GM10248 (cell line): ENCODE measurements at regions not wholly inside any gene's neighbourhood (a gene's known extent, or its start where the extent isn't known, plus 50 kb on each side); places are given as distances from the start of the nearest gene placed in this dataset.

Experiments used
- CTCF ChIA-PET: fragments of 300-600 bp; sonication (Branson Sonifier 250); formaldehyde crosslinking; extraction: SDS; loops from one replicate; lab custom pipeline; 2021; ENCODE audit warnings: antibody characterized with exemption; lab: Yijun Ruan, JAX
- POLR2A ChIA-PET: fragments of 350-650 bp; sonication (Branson Sonifier 250); formaldehyde crosslinking; extraction: SDS; loops from one replicate; lab custom pipeline; 2020; ENCODE audit warnings: antibody characterized with exemption; lab: Yijun Ruan, JAX
- DNase-seq: peaks from one replicate; pipeline ENCODE4 v3.0.0; 2012; ENCODE audit errors: extremely low spot score
- CTCF ChIP-seq: IDR thresholded peaks from 2 replicates; pipeline ENCODE4 v1.5.1; 2012; ENCODE audit warnings: mild to moderate bottlenecking, low read depth; ENCODE audit errors: extremely low read depth, missing control alignments, control extremely low read depth

DNA sequence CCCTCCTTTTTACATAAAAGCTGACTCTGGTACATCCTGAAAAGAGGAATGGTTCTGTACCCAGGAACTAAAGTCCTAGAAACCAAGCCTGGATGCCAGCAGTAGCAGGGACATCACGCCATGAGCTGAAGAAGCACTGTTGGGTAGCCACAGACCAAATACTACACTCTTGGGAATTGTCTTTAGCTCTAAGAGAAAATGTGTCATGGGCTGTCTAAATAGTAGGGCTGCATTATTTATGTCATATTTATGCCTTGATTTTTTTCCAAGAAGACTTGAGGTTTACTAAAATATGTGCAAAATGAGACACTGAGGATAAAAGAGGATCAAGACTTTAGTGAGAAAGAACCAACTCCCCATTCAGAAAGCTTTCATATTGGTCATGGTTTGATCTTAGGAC, 213.6 kb downstream of the RAB38 start:
- ChIA-PET POLR2A (no interaction called here), CTCF (interaction anchor here (1.5 to 1.7 kb wide), 2 partner anchors 10 to 19 kb away, joined by 3 to 6 read pairs; no protein-coding TSS in a partner anchor)
- no peak for TF ChIP-seq CTCF
- DNase-seq, result no peak

DNA sequence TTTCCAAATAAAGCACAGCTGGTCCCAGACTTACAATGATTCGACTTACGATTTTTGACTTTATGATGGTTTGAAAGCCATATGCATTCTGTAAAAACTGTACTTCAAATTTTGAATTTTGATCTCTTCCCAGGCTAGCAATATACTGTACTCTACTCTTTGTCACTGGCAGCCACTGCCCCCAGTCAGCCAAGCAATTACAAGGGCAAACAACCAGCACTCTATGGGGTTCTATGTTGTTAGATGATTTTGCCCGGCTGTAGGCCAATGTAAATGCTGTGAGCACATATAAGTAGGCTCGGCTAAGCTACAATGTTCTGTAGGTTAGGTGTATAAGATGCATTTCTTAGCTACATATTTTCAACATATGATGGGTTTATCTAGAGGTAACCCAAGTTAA, 217.3 kb downstream of the RAB38 start:
- POLR2A ChIA-PET, result no interaction called here
- no peak for DNase-seq
- no peak for TF ChIP-seq CTCF
- CTCF ChIA-PET, result interaction anchor here (1.8 kb wide), 1 partner anchor 9 kb away, joined by 5 read pairs; no protein-coding TSS in a partner anchor

- no peak for TF ChIP-seq CTCF
- POLR2A ChIA-PET, result no interaction called here
- CTCF ChIA-PET, result interaction anchor here (1.1 kb wide), 1 partner anchor 63 kb away, joined by 3 read pairs; no protein-coding TSS in a partner anchor
- DNase-seq, result no peak
Observed at GRCh38 chr11:87954476-87954875, 220.8 kb downstream of the RAB38 start.

GRCh38 chr11:87942786-87943185, 232.5 kb downstream of the RAB38 start:
- CTCF ChIA-PET, result interaction anchor here (1.5 kb wide), 1 partner anchor 18 kb away, joined by 3 read pairs; no protein-coding TSS in a partner anchor
- TF ChIP-seq CTCF, result no peak

DNA sequence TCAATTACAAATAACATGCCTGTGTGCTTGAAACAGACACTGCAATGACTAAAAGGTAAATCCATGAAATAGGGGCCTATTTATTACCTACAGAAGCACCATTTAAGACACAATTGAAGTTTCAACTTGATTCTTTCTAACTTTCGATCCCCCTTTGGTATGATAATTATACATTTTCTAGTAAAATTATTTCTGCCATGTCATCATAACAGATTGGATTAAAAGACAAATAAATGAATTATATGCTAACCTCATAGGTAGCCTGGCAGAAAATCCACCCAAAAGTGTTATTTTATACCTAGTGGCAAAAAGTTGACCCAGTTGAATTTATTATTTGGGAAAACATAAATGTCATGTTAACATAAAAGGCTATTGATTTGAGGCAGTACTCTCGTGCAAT, 241.1 kb downstream of the RAB38 start:
- CTCF ChIA-PET, result no interaction called here
- DNase-seq, result no peak
- no peak for TF ChIP-seq CTCF
- POLR2A ChIA-PET, result no interaction called here

More at GRCh38 chr11:87942786-87943185, 232.5 kb downstream of the RAB38 start:
- DNase-seq, result no peak
- POLR2A ChIA-PET, result no interaction called here

- CTCF ChIA-PET, result interaction anchor here (0.7 to 1.5 kb wide), 2 partner anchors 31 to 48 kb away, joined by 4 to 5 read pairs; no protein-coding TSS in a partner anchor
- POLR2A ChIA-PET, result no interaction called here
- no peak for TF ChIP-seq CTCF
Observed at GRCh38 chr11:87926250-87926970, 248.8 kb downstream of the RAB38 start.

More at GRCh38 chr11:87926250-87926970, 248.8 kb downstream of the RAB38 start:
- no peak for DNase-seq
